Effector memory CD4-positive, alpha-beta T cell (primary cell): ENCODE measurements at regions not wholly inside any gene's neighbourhood (a gene's known extent, or its start where the extent isn't known, plus 50 kb on each side); places are given as distances from the start of the nearest gene placed in this dataset.

Experiments used
- DNase-seq, 3 donors: peaks; one replicate each; pipeline ENCODE4 v3.0.0-alpha.2; 2020
- H3K27ac ChIP-seq: 2 replicates; pipeline ENCODE4 v1.7.0; 2013; ENCODE audit warnings: mild to moderate bottlenecking, low read length, moderate library complexity; ENCODE audit not compliant: insufficient read depth, poor library complexity, severe bottlenecking
- H3K27me3 ChIP-seq: replicated peaks from 2 replicates; pipeline ENCODE4 v1.7.0; 2013; ENCODE audit warnings: mild to moderate bottlenecking, low read length; ENCODE audit not compliant: insufficient read depth, control insufficient read depth, poor library complexity, severe bottlenecking
- H3K36me3 ChIP-seq: 2 replicates; pipeline ENCODE4 v1.7.0; 2013; ENCODE audit warnings: mild to moderate bottlenecking, low read length, moderate library complexity; ENCODE audit not compliant: control insufficient read depth, insufficient read depth
- H3K4me1 ChIP-seq: 2 replicates; pipeline ENCODE4 v1.7.0; 2013; ENCODE audit warnings: low read length, mild to moderate bottlenecking; ENCODE audit not compliant: control insufficient read depth, insufficient read depth, poor library complexity, severe bottlenecking
- H3K4me3 ChIP-seq: 2 replicates; pipeline ENCODE4 v1.7.0; 2013; ENCODE audit warnings: low read length, low read depth, mild to moderate bottlenecking; ENCODE audit not compliant: insufficient read depth, poor library complexity, severe bottlenecking
- H3K9me3 ChIP-seq: 2 replicates; pipeline ENCODE4 v1.7.0; 2013; ENCODE audit warnings: mild to moderate bottlenecking, low read length, moderate library complexity; ENCODE audit not compliant: control insufficient read depth

GRCh38 chr15:95162967-95163531 lies 931.7 kb downstream of the MCTP2 start:
- DNase-seq = no peak
- Histone ChIP-seq H3K27me3 (no peaks in the 10 kb centered on the region), H3K27ac (no peak overlapping the region), H3K9me3 (no peaks in the 10 kb centered on the region), H3K4me1 (no peaks in the 10 kb centered on the region), H3K4me3 (no peak overlapping the region), H3K36me3 (no peaks in the 10 kb centered on the region)

DNA sequence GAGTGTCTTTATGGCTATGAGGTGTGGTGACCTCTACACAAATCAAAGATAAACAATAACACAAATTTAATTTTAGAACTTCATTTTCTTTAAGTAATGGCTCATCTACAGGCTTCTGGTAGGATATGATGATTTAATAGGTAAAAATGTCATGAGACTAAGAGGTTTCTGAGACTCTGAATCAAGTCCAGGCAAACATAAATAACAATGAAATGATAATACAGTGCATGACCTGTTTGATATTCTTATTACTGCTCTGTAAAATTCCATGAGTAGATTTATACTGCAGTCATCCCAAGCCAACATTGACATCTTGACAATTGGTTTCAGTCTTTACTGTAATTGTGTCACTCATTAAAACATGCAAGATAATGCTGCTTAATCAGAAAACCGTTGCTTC lies 936.8 kb downstream of the MCTP2 start:
- H3K27ac ChIP-seq = no peak overlapping the region
- no peaks in the 10 kb centered on the region for H3K27me3 ChIP-seq
- H3K36me3 ChIP-seq = no peaks in the 10 kb centered on the region
- no peak overlapping the region for H3K4me3 ChIP-seq
- H3K4me1 ChIP-seq = no peaks in the 10 kb centered on the region
- DNase-seq = no peak
- no peaks in the 10 kb centered on the region for H3K9me3 ChIP-seq

DNA sequence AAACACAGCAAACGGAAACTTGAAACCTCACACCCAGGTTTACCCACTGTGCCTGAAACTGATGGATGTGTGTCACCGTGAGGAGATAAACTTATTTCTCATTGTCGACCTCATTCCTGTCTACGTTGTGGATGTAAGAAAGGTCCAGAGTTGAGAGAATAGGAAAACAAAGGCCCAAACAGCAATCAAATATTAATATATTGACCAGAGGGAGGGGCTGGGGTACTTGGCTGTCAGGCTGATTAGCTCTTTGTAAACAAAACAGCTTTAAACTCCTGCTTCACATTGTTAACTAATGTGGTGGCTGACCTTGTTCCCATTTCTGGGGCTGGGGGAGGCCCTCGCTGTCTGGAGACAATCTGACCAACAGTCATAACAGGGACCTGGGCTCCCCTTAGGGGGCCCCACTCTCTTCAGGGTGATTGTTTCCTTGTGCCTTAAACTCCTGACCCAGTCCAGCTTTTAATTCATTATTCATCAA lies 937.6 kb downstream of the MCTP2 start:
- no peak for DNase-seq
- Histone ChIP-seq H3K36me3 (no peaks in the 10 kb centered on the region), H3K27ac (no peak overlapping the region), H3K4me1 (no peaks in the 10 kb centered on the region), H3K4me3 (no peak overlapping the region), H3K27me3 (no peaks in the 10 kb centered on the region), H3K9me3 (no peaks in the 10 kb centered on the region)

DNA sequence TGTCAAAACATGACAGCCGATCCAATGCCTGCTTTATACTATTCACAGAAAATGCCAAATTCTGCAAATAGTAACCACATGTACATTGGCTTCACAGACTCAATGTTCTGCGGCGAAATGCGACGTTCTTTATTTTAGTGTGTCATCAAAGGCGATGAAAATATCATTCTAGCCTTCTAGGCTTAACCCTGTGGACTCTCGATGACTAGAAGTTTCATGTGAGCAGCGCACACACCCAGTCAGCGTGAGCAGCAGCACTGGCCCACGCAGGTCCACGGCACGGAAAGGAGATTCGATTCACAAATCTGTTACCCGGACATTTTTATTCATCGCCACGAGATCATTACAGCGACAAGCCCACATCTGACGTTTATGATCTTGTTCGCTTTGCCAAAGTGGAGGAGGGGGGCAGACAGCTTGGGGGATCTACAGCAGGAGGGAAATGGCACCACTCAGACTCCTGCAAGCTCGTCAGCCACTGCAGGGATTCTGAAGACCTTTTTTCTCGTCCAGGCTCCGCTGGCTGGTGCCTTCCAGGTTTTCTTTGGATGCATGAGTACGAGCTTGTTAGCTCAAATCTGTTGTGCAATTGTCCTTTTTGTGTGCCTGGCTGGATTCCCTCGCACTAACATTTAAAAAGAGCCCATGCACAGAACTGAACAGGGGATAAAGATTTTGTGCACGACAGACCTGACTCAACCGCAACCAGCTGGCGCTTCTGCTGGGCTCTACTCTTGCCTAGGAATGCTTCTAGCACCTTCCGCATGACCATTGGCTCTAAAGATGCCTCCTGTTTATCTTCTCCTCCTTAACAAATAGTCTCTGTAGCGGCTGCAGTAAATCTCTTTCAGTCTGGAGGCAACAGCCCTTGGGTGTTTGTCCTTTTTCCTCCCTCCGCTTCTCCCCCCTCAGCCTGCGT lies 938.4 kb downstream of the MCTP2 start:
- Histone ChIP-seq H3K27ac (no peak overlapping the region), H3K27me3 (no peaks in the 10 kb centered on the region), H3K4me3 (no peak overlapping the region), H3K36me3 (no peaks in the 10 kb centered on the region), H3K9me3 (no peaks in the 10 kb centered on the region), H3K4me1 (no peaks in the 10 kb centered on the region)
- no peak for DNase-seq

DNA sequence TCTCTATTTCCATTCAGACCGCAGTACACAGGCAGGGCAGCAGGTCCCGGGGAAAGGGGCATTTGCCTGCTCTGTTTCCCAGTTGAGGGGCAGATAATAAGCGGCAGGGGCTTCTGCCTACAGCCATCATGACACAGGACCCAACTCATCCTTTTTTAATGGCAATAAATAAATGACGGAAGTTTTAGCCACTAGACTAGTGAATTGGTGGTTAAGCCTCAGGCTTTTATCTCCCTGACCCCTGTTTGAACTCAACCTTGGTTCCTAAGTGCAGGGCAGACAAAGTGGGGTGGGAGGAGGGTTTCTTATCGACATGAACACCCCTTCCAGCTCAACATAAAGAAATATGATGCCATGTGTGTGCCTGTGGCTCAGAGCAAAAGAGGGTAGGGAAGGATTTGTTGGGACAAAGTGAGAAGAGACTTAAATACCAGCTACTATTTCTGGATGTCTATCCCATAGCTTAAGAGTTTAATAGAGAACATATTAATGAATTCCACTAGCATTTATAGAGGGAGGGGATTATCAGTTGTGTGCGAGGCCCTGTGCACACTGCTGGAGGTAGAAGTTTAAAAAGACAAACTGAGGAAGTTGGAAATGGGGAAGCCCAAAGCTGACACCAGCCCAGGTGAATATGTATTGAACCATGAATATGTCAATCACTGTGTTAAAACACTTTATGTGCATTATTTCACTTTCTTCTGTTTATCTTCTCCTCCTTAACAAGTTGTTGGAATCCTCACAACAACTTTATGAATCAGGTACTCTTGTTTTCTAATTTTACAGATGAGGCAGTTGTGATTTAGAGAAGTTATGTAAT lies 939.4 kb downstream of the MCTP2 start:
- DNase-seq = no peak
- no peaks in the 10 kb centered on the region for H3K4me1 ChIP-seq
- H3K4me3 ChIP-seq = no peak overlapping the region
- no peaks in the 10 kb centered on the region for H3K36me3 ChIP-seq
- H3K9me3 ChIP-seq = no peaks in the 10 kb centered on the region
- no peak overlapping the region for H3K27ac ChIP-seq
- H3K27me3 ChIP-seq = no peaks in the 10 kb centered on the region

GRCh38 chr15:95171564-95171963 lies 940.2 kb downstream of the MCTP2 start:
- Histone ChIP-seq H3K36me3 (no peaks in the 10 kb centered on the region), H3K4me1 (no peaks in the 10 kb centered on the region), H3K27ac (no peak overlapping the region), H3K27me3 (no peaks in the 10 kb centered on the region), H3K4me3 (no peak overlapping the region), H3K9me3 (no peaks in the 10 kb centered on the region)
- DNase-seq = no peak

DNA sequence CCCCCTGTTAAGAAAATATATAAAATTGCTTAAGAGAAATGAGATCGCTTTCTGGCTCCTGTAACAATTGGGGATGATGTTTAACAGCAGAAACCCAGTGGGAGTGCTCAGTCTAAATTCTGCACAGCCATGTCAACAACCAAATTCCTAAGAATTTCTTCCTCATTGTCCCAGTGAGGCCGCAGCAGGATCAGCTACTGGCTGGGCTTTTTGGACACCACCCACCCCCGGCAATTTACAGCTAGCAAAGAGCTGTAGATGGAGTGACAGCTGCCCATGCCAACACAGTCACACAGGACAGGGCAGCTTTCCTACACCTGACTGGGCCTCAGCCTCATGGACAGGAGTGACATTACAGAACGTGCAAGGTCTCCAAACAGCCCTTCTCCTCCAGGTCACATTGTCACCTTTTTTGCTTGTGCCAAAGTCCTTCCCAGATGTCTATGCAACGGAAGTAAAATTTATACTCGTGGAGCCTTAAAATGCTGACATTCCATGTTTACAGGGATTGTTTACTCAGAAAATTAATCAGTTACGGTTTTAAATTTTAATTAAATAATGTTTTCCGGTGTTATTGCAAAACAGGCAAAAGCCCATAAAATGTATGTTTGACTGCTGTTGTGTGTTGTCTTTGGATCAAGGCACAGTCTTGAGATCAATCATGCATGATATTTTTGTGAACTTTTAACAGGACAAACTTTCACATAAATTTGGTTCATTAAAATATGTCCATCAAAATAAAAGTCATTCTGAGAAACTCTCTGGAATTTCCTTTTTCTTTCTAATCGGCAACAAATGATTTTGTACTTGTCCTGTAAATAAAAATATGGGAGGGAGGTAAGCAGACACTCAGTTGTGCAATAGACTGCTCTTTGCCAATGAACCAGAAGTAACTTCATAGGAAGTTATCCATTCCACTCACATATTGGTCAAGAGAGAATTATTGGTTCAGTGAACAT lies 943.2 kb downstream of the MCTP2 start:
- Histone ChIP-seq H3K9me3 (no peaks in the 10 kb centered on the region), H3K36me3 (no peaks in the 10 kb centered on the region), H3K27ac (no peak overlapping the region), H3K27me3 (no peaks in the 10 kb centered on the region), H3K4me3 (no peak overlapping the region), H3K4me1 (no peaks in the 10 kb centered on the region)
- DNase-seq = no peak

GRCh38 chr15:95175914-95176658 lies 944.7 kb downstream of the MCTP2 start:
- H3K4me3 ChIP-seq = no peak overlapping the region
- H3K9me3 ChIP-seq = no peaks in the 10 kb centered on the region
- no peak for DNase-seq
- no peaks in the 10 kb centered on the region for H3K27me3 ChIP-seq
- no peaks in the 10 kb centered on the region for H3K4me1 ChIP-seq
- H3K27ac ChIP-seq = no peak overlapping the region
- no peaks in the 10 kb centered on the region for H3K36me3 ChIP-seq
